ENCODE measurements at regions not wholly inside any gene's neighbourhood (a gene's known extent, or its start where the extent isn't known, plus 50 kb on each side); places are given as distances from the start of the nearest gene placed in this dataset.
"Not testable (repeated sequence)": the region's sequence is repeated elsewhere in the genome, so short reads cannot be mapped to it uniquely, and the experiment has no call there.

GRCh38 chr6:78713564-78713963, 153.8 kb upstream of the IRAK1BP1 start:
- H3K27ac ChIP-seq = no peak overlapping the region
- intact Hi-C loops (cut with DNase I) = no loop called here
- H3K9me3 ChIP-seq (replicated peaks in 1 of 3) = no peaks in the 10 kb centered on the region
- no peaks in the 10 kb centered on the region for H3K36me3 ChIP-seq (replicated peaks in 1 of 2)
- no peaks in the 10 kb centered on the region for H3K27me3 ChIP-seq
- DNase-seq = no peak
- H3K4me3 ChIP-seq = no peak overlapping the region
- H3K4me1 ChIP-seq (replicated peaks in 1 of 2) = no peaks in the 10 kb centered on the region
- no peak for TF ChIP-seq CTCF (IDR thresholded peaks at IDR 0.05)
- 67 to 75% (median 70%) methylated on average over 4 of the region's 4 CpGs for WGBS, 4 donors

GRCh38 chr6:78744144-78744543, 123.2 kb upstream of the IRAK1BP1 start:
- no peak for DNase-seq
- no peaks in the 10 kb centered on the region for H3K4me1 ChIP-seq (replicated peaks in 1 of 2)
- TF ChIP-seq POLR2A (IDR thresholded peaks at IDR 0.05) = no peak
- no peak for TF ChIP-seq CTCF (IDR thresholded peaks at IDR 0.05)
- H3K4me3 ChIP-seq = no peak overlapping the region
- intact Hi-C loops (cut with DNase I) = no loop called here
- no peaks in the 10 kb centered on the region for H3K9me3 ChIP-seq (replicated peaks in 1 of 3)
- H3K36me3 ChIP-seq (replicated peaks in 1 of 2) = no peaks in the 10 kb centered on the region
- no peaks in the 10 kb centered on the region for H3K27me3 ChIP-seq
- H3K27ac ChIP-seq = no peak overlapping the region

DNA sequence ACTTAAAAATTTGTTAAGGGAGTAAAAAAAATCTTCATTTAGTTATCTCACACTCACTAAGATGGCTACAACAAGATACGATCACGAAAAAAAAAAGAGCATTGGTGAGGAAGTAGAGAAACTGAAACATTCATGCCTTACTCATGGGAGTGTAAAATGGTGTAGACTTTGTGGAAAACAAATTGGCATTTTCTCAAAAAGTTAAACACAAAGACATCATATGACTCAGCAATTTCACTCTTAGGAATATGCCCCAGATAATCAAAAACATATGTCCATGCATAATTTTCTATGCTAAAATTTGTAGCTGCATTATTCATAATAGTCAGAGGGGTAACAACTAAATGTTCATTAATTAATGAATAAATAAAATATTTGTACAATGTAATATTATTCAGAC, 120.9 kb upstream of the IRAK1BP1 start:
- WGBS, 4 donors = 74 to 89% (median 78%) methylated on average over 2 of the region's 2 CpGs
- H3K4me3 ChIP-seq = no peak overlapping the region
- no peaks in the 10 kb centered on the region for H3K4me1 ChIP-seq (replicated peaks in 1 of 2)
- no peak overlapping the region for H3K27ac ChIP-seq
- H3K36me3 ChIP-seq (replicated peaks in 1 of 2) = no peaks in the 10 kb centered on the region
- no peak for DNase-seq
- TF ChIP-seq POLR2A (IDR thresholded peaks at IDR 0.05) = no peak
- TF ChIP-seq CTCF (IDR thresholded peaks at IDR 0.05) = no peak
- no peaks in the 10 kb centered on the region for H3K9me3 ChIP-seq (replicated peaks in 1 of 3)
- no peaks in the 10 kb centered on the region for H3K27me3 ChIP-seq
- intact Hi-C loops (cut with DNase I) = no loop called here

GRCh38 chr6:78749326-78749725, 118.0 kb upstream of the IRAK1BP1 start:
- TF ChIP-seq CTCF (IDR thresholded peaks at IDR 0.05) (no peak), POLR2A (IDR thresholded peaks at IDR 0.05) (no peak)
- no peaks in the 10 kb centered on the region for H3K4me1 ChIP-seq (replicated peaks in 1 of 2)
- intact Hi-C loops (cut with DNase I) = no loop called here
- DNase-seq = no peak
- H3K36me3 ChIP-seq (replicated peaks in 1 of 2) = no peaks in the 10 kb centered on the region
- no peaks in the 10 kb centered on the region for H3K27me3 ChIP-seq
- H3K9me3 ChIP-seq (replicated peaks in 1 of 3) = no peaks in the 10 kb centered on the region
- no peak overlapping the region for H3K4me3 ChIP-seq
- H3K27ac ChIP-seq = no peak overlapping the region

- DNase-seq; H3K27me3 ChIP-seq; intact Hi-C loops (cut with DNase I): not testable (repeated sequence)
Measured at GRCh38 chr6:78758297-78758798, 109.0 kb upstream of the IRAK1BP1 start.

More at GRCh38 chr6:78758297-78758798, 109.0 kb upstream of the IRAK1BP1 start:
- not testable (repeated sequence) for H3K9me3 ChIP-seq (replicated peaks in 1 of 3); H3K4me1 ChIP-seq (replicated peaks in 1 of 2); H3K27ac ChIP-seq; H3K4me3 ChIP-seq; H3K36me3 ChIP-seq (replicated peaks in 1 of 2)
- WGBS, 4 donors = 71 to 87% (median 85%) methylated on average over 13 of the region's 13 CpGs

Measured in adrenal gland (tissue), 9 donors.